ENCODE measurements at regions not wholly inside any gene's neighbourhood (a gene's known extent, or its start where the extent isn't known, plus 50 kb on each side); places are given as distances from the start of the nearest gene placed in this dataset.

GRCh38 chr7:13433946-13434345, 555.5 kb downstream of the ETV1 start:
- TF ChIP-seq, protein P1, sequence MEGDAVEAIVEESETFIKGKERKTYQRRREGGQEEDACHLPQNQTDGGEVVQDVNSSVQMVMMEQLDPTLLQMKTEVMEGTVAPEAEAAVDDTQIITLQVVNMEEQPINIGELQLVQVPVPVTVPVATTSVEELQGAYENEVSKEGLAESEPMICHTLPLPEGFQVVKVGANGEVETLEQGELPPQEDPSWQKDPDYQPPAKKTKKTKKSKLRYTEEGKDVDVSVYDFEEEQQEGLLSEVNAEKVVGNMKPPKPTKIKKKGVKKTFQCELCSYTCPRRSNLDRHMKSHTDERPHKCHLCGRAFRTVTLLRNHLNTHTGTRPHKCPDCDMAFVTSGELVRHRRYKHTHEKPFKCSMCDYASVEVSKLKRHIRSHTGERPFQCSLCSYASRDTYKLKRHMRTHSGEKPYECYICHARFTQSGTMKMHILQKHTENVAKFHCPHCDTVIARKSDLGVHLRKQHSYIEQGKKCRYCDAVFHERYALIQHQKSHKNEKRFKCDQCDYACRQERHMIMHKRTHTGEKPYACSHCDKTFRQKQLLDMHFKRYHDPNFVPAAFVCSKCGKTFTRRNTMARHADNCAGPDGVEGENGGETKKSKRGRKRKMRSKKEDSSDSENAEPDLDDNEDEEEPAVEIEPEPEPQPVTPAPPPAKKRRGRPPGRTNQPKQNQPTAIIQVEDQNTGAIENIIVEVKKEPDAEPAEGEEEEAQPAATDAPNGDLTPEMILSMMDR (IDR thresholded peaks at IDR 0.05; ENCODE audit: control insufficient read depth, insufficient read depth, low read depth, low read length, missing control alignments) = no peak
- H3K4me3 ChIP-seq (ENCODE audit: control insufficient read depth, low read depth, low read length) = no peak overlapping the region
- DNase-seq (ENCODE audit: low read depth) = no peak

- H3K4me3 ChIP-seq (ENCODE audit: control insufficient read depth, low read depth, low read length) = no peak overlapping the region
- TF ChIP-seq, protein P1 (IDR thresholded peaks at IDR 0.05; ENCODE audit: control insufficient read depth, insufficient read depth, low read depth, low read length, missing control alignments) = no peak
- DNase-seq (ENCODE audit: low read depth) = no peak
Observed at GRCh38 chr7:13442226-13442625, 547.2 kb downstream of the ETV1 start.

- H3K4me3 ChIP-seq (ENCODE audit: control insufficient read depth, low read depth, low read length) = no peak overlapping the region
- TF ChIP-seq, protein P1 (IDR thresholded peaks at IDR 0.05; ENCODE audit: control insufficient read depth, insufficient read depth, low read depth, low read length, missing control alignments) = no peak
- DNase-seq (ENCODE audit: low read depth) = no peak
Observed at GRCh38 chr7:13447637-13448036, 541.8 kb downstream of the ETV1 start.

- H3K4me3 ChIP-seq (ENCODE audit: control insufficient read depth, low read depth, low read length) = no peak overlapping the region
- TF ChIP-seq, protein P1 (IDR thresholded peaks at IDR 0.05; ENCODE audit: control insufficient read depth, insufficient read depth, low read depth, low read length, missing control alignments) = no peak
- DNase-seq (ENCODE audit: low read depth) = no peak
Observed at GRCh38 chr7:13448243-13448642, 541.2 kb downstream of the ETV1 start.

DNA sequence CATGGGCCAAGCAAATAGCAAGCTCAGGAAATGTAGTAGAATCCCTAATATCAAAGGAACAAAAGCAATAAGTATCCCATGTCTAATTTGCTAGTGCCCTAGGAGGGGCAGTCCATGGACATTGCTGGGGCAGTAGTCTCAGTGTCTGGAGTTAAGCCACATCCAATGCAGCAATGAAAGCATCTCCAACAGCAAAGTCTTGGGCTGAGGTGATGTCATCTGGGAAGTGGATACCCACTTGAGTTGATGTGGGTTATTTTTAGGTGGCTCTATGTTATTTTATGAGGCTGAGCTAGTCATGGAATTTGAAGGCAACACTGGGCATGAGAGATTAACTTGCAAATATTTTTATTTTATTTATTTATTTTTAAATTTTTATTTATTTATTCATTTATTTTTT, 540.0 kb downstream of the ETV1 start:
- TF ChIP-seq, protein P1 (IDR thresholded peaks at IDR 0.05; ENCODE audit: control insufficient read depth, insufficient read depth, low read depth, low read length, missing control alignments) = no peak
- no peak for DNase-seq (ENCODE audit: low read depth)
- no peak overlapping the region for H3K4me3 ChIP-seq (ENCODE audit: control insufficient read depth, low read depth, low read length)

DNA sequence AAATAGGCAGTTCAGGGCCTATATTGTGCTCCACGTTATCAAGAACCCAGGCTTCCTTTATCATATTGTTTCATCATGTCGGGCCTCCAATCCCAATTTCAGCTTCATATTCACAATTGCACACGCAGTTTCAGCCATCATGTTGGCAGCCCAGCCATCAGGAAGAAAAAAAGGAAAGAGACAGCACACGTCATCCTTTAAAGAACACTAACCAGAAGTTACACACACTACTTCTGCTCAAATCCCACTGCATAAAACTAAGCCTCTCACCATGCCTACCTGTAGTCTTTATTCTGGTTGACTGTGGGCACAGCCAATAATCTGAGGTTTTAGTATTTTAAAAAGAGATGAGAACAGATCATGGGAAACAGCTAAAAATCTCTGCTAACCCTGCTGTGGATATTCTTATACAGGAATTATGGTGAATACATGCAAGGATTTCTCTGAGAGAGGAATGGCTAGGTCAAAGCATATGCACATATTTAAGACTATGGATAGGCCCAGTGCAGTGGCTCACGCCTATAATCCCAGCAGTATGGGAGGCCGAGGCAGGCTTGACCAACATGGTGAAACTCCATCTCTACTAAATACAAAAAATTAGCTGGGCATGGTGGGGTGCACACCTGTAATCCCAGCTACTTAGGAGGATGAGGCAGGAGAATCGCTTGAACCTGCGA, 534.4 kb downstream of the ETV1 start:
- TF ChIP-seq, protein P1 (IDR thresholded peaks at IDR 0.05; ENCODE audit: control insufficient read depth, insufficient read depth, low read depth, low read length, missing control alignments) = no peak
- H3K4me3 ChIP-seq (ENCODE audit: control insufficient read depth, low read depth, low read length) = no peak overlapping the region
- DNase-seq (ENCODE audit: low read depth) = no peak

Data from AG09309 (cell line).